Uterus (tissue), 3 donors: ENCODE measurements at regions not wholly inside any gene's neighbourhood (a gene's known extent, or its start where the extent isn't known, plus 50 kb on each side); places are given as distances from the start of the nearest gene placed in this dataset.

Source experiments
- DNase-seq, 2 donors: peaks; one replicate each; pipeline ENCODE4 v3.0.0-alpha.2; 2019 to 2020
- H3K27ac ChIP-seq, 2 donors: fragments of 200-600 bp; sonication (generic); 1 replicate in 1 of 2; 2 replicates in 1 of 2; pipeline ENCODE4 v1.5.1; 2016 to 2018
- H3K27me3 ChIP-seq, 2 donors: fragments of 200-600 bp; sonication (generic); one replicate each; pipeline ENCODE4 v1.5.1; 2018 to 2019; ENCODE audit warnings: control low read depth in 1 of 2
- H3K36me3 ChIP-seq, 2 donors: fragments of 200-600 bp; sonication (generic); one replicate each; pipeline ENCODE4 v1.5.1; 2019; ENCODE audit warnings: control low read depth in 1 of 2
- H3K4me1 ChIP-seq, 2 donors: fragments of 200-600 bp; sonication (generic); one replicate each; pipeline ENCODE4 v1.5.1; 2018 to 2019; ENCODE audit warnings: control low read depth in 1 of 2
- H3K4me3 ChIP-seq, 2 donors: fragments of 200-600 bp; sonication (generic); 1 replicate in 1 of 2; 2 replicates in 1 of 2; pipeline ENCODE4 v1.5.1; 2018 to 2019; ENCODE audit warnings: mild to moderate bottlenecking in 1 of 2
- H3K9me3 ChIP-seq, 2 donors: fragments of 200-600 bp; sonication (generic); one replicate each; pipeline ENCODE4 v1.5.1; 2019; ENCODE audit warnings: control low read depth in 1 of 2
- CTCF ChIP-seq, 4 experiments: fragments of 200-600 bp in 2 of 4; fragments of 450-650 bp in 2 of 4; sonication (generic) in 2 of 4; IDR thresholded peaks; one replicate each; pipeline ENCODE4 v1.5.1; 2016 to 2019; ENCODE audit warnings: antibody characterized with exemption in 4 of 4, mild to moderate bottlenecking in 2 of 4, moderate library complexity in 1 of 4
- POLR2A ChIP-seq, 2 donors: fragments of 450-650 bp; IDR thresholded peaks; one replicate each; pipeline ENCODE4 v1.6.1; 2016; ENCODE audit warnings: antibody characterized with exemption in 2 of 2, mild to moderate bottlenecking in 1 of 2, moderate library complexity in 1 of 2
- intact Hi-C: fragments of 100-400 bp; cut with DNase I; formaldehyde crosslinking; loops from one replicate; pipeline ENCODE4 v1.15.1; 2023; ENCODE audit warnings: low total_unique reads
- donor health status: DM: yes; HTN: yes; CAD: no.

DNA sequence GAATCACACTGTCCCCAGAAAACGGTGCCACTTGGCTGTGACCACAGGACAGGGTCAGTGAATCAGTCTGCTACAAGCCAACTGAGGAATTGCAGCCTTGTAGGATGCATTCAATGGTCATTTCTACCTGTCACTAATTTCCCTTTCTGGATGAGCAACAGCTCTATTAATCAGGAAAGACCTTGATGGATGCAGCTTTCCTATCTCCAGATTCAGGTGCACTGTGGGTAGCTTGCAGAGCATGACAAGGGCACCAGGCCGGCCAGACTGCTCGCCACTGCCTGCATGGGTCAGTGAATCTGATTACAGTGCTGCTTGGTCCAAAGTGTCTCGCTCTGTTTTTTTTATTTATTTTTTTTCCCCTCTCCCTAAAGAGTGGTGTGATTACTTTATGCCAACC, 506.8 kb upstream of the AUTS2 start:
- intact Hi-C loops: no loop called here
- no peaks in the 10 kb centered on the region for H3K4me1 ChIP-seq
- DNase-seq: no peak

DNA sequence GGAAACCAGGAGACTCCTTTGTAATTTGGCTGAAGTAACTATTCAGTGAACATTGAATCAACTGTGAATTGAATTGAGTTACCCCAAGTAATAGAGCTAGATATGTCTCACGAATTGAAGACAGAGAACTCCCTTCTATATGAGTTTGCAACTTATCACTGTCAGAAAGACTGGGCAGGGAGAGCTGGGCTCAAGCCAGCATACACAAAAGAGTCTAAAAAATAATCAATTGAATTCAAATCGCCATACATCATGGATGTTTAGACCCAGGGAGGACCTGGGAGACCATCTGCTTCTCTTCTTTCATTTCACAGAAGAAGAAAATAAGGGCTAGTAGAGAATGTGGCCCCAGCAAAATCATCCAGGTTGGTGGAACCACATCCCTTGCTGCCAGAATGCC, 503.1 kb upstream of the AUTS2 start:
- Histone ChIP-seq H3K4me3 (no peak overlapping the region), H3K27ac (no peak overlapping the region), H3K9me3 (peaks cover 0 to 4% of the 10 kb centered on the region in 2 donors), H3K4me1 (no peaks in the 10 kb centered on the region), H3K36me3 (no peaks in the 10 kb centered on the region), H3K27me3 (no peaks in the 10 kb centered on the region)
- DNase-seq: no peak
- TF ChIP-seq CTCF (IDR thresholded peaks at IDR 0.05): no peak
- no peak for TF ChIP-seq POLR2A (IDR thresholded peaks at IDR 0.05)
- intact Hi-C loops: no loop called here

More for the DNA sequence above, 506.8 kb upstream of the AUTS2 start:
- no peak overlapping the region for H3K4me3 ChIP-seq
- H3K27me3 ChIP-seq: no peaks in the 10 kb centered on the region
- H3K9me3 ChIP-seq: peaks cover 0 to 4% of the 10 kb centered on the region in 2 donors
- no peak overlapping the region for H3K27ac ChIP-seq
- H3K36me3 ChIP-seq: no peaks in the 10 kb centered on the region
- TF ChIP-seq CTCF (IDR thresholded peaks at IDR 0.05) (no peak), POLR2A (IDR thresholded peaks at IDR 0.05) (no peak)

DNA sequence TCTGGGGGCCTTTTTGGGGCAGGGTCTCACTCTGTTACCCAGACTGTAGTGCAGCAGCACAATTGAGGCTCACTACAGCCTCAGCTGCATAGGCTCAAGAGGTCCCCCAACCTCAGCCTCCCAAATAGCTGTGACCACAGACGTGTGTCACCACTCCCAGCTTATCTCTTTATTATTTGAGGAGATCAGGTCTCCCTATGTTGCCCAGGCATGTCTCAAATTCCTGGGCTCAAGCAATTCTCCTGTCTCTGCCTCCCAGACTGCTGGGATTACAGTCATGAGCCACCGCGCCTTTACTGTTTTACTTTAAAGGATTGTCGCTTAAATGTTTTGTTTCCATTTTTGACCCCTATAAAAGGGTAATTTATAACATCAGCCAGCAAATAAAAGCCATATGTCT, 502.6 kb upstream of the AUTS2 start:
- Histone ChIP-seq H3K9me3 (peaks cover 0 to 4% of the 10 kb centered on the region in 2 donors), H3K36me3 (no peaks in the 10 kb centered on the region), H3K27ac (no peak overlapping the region), H3K4me1 (no peaks in the 10 kb centered on the region), H3K27me3 (no peaks in the 10 kb centered on the region), H3K4me3 (no peak overlapping the region)
- TF ChIP-seq CTCF (IDR thresholded peaks at IDR 0.05): no peak
- intact Hi-C loops: no loop called here
- no peak for DNase-seq

- intact Hi-C loops: no loop called here
- H3K27me3 ChIP-seq: no peaks in the 10 kb centered on the region
- DNase-seq: no peak
- no peak overlapping the region for H3K4me3 ChIP-seq
- no peaks in the 10 kb centered on the region for H3K9me3 ChIP-seq
- no peak overlapping the region for H3K27ac ChIP-seq
- no peaks in the 10 kb centered on the region for H3K4me1 ChIP-seq
- H3K36me3 ChIP-seq: no peaks in the 10 kb centered on the region
- no peak for TF ChIP-seq CTCF (IDR thresholded peaks at IDR 0.05)
- no peak for TF ChIP-seq POLR2A (IDR thresholded peaks at IDR 0.05)
These were observed 494.3 kb upstream of the AUTS2 start for GRCh38 chr7:69104023-69104422.

- H3K27me3 ChIP-seq: no peaks in the 10 kb centered on the region
- H3K4me1 ChIP-seq: no peaks in the 10 kb centered on the region
- intact Hi-C loops: no loop called here
- no peak overlapping the region for H3K27ac ChIP-seq
- no peak overlapping the region for H3K4me3 ChIP-seq
- no peaks in the 10 kb centered on the region for H3K9me3 ChIP-seq
- H3K36me3 ChIP-seq: no peaks in the 10 kb centered on the region
- no peak for TF ChIP-seq CTCF (IDR thresholded peaks at IDR 0.05)
- TF ChIP-seq POLR2A (IDR thresholded peaks at IDR 0.05): no peak
- no peak for DNase-seq
These were observed 493.2 kb upstream of the AUTS2 start for GRCh38 chr7:69105092-69105491.
